B cell (primary cell): ENCODE measurements at regions not wholly inside any gene's neighbourhood (a gene's known extent, or its start where the extent isn't known, plus 50 kb on each side); places are given as distances from the start of the nearest gene placed in this dataset.

ENCODE experiments used
- EZH2 ChIP-seq: IDR thresholded peaks from 2 replicates; pipeline ENCODE4 v1.6.1; 2012; ENCODE audit warnings: borderline replicate concordance, low read depth, mild to moderate bottlenecking, moderate library complexity, low read length; ENCODE audit not compliant: insufficient read depth, poor library complexity, severe bottlenecking
- TF ChIP-seq, protein P1 (sequence below): fragments of 200-600 bp; IDR thresholded peaks from one replicate; pipeline ENCODE4 v1.8.0; 2022; ENCODE audit warnings: antibody characterized with exemption, mild to moderate bottlenecking

DNA sequence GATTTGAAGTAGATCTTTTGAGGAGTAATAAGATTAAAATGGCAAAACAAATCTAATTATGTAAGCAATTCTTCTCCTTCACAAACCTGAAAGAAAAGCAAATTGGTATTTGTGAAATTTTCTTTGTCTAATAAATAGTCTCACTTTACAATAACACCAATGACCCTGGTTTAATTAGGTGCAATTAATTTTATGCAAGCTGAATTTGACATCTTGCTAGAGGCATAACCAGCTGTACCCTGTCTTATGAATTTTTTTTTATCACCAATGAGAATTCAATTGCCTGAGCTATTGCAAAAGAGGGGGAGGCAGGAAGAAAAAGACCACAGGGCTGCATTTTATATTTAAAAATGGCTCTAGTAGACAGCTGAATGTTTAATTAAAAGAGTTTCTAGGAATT lies 113.5 kb upstream of the IL12A start:
- TF ChIP-seq, protein P1, sequence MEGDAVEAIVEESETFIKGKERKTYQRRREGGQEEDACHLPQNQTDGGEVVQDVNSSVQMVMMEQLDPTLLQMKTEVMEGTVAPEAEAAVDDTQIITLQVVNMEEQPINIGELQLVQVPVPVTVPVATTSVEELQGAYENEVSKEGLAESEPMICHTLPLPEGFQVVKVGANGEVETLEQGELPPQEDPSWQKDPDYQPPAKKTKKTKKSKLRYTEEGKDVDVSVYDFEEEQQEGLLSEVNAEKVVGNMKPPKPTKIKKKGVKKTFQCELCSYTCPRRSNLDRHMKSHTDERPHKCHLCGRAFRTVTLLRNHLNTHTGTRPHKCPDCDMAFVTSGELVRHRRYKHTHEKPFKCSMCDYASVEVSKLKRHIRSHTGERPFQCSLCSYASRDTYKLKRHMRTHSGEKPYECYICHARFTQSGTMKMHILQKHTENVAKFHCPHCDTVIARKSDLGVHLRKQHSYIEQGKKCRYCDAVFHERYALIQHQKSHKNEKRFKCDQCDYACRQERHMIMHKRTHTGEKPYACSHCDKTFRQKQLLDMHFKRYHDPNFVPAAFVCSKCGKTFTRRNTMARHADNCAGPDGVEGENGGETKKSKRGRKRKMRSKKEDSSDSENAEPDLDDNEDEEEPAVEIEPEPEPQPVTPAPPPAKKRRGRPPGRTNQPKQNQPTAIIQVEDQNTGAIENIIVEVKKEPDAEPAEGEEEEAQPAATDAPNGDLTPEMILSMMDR: no peak
- TF ChIP-seq EZH2: no peak
